ENCODE measurements at regions not wholly inside any gene's neighbourhood (a gene's known extent, or its start where the extent isn't known, plus 50 kb on each side); places are given as distances from the start of the nearest gene placed in this dataset.

DNA sequence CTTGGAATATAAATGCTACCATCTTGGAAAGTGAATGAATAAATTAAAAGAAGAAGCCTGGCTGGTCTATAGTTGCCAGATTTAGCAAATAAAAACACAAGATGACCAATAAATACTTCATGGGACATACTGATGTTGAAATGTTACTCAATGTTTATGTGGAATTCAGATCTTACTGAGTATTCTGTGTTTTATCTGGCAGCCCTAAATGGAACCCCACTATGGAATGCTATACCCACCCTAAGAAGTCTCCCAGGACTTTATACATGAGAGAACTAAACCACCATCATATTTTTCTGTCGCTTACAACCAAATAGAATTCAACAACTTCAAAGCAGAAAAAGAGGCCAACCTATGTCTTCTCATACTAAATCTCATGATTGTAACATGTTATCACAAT lies 177.6 kb upstream of the HMCN1 start:
- 5% methylated on average over 1 of the region's 1 CpG for WGBS (ENCODE audit: low lambda C conversion rate)
- Histone ChIP-seq H2AFZ (ENCODE audit: low read length) (no peak overlapping the region), H3K4me2 (ENCODE audit: low read depth, low read length) (no peak overlapping the region), H3K79me2 (ENCODE audit: insufficient read depth, low read length) (no peaks in the 10 kb centered on the region), H3K9ac (ENCODE audit: insufficient read depth, low read depth, low read length) (no peak overlapping the region), H3K4me1 (ENCODE audit: insufficient read depth, low read length) (no peaks in the 10 kb centered on the region), H3K4me3 (replicated peaks in 1 of 3; ENCODE audit: insufficient read depth in 1 of 3, low read depth in 2 of 3, low read length in 3 of 3) (no peak overlapping the region), H3K9me3 (ENCODE audit: low read length) (no peaks in the 10 kb centered on the region), H3K27ac (ENCODE audit: extremely low read length, insufficient read depth, low read length) (no peak overlapping the region), H3K36me3 (replicated peaks in 1 of 2; ENCODE audit: control insufficient read depth in 1 of 2, insufficient read depth in 2 of 2, low read length in 2 of 2) (no peaks in the 10 kb centered on the region), H4K20me1 (ENCODE audit: insufficient read depth, low read length) (no peaks in the 10 kb centered on the region), H3K27me3 (ENCODE audit: control insufficient read depth in 1 of 2, insufficient read depth in 2 of 2, low read length in 2 of 2) (no peaks in the 10 kb centered on the region; a peak in 1 of 5 replicates)
- BruUV-seq (replicated peaks), result no TSS peak
- in situ Hi-C loops (cut with HindIII; ENCODE audit: extremely low pct_ligation_motif_present, low pct_unique_long_range_greater_than_20kb), result no loop called here
- ATAC-seq (no peak), FAIRE-seq (no peak), DNase-seq (ENCODE audit: low spot score) (no peak)
- intact Hi-C loops (cut with micrococcal nuclease; ENCODE audit: unreplicated experiment), result no loop called here
- POLR2A ChIA-PET, result no interaction called here
- CTCF ChIA-PET (ENCODE audit: low intra/inter-chr PET ratio, low total read pairs), result no interaction called here
- TF ChIP-seq ZFY (CRISPR knock-in tag; IDR thresholded peaks at IDR 0.05) (no peak), KLF16 (CRISPR knock-in tag; IDR thresholded peaks at IDR 0.05) (no peak), ZNF839 (CRISPR knock-in tag; IDR thresholded peaks at IDR 0.05; ENCODE audit: borderline replicate concordance) (no peak), STAT5B (CRISPR knock-in tag; IDR thresholded peaks at IDR 0.05) (no peak), SNAI1 (CRISPR knock-in tag; IDR thresholded peaks at IDR 0.05; ENCODE audit: borderline replicate concordance) (no peak), SSRP1 (CRISPR knock-in tag; IDR thresholded peaks at IDR 0.05) (no peak), RORA (CRISPR knock-in tag; IDR thresholded peaks at IDR 0.05) (no peak), MXD4 (CRISPR knock-in tag; IDR thresholded peaks at IDR 0.05) (no peak), TRIM24 (CRISPR knock-in tag; IDR thresholded peaks at IDR 0.05) (no peak), MBD4 (IDR thresholded peaks at IDR 0.05; ENCODE audit: borderline replicate concordance, low read length) (no peak), SRSF1 (optimal IDR thresholded peaks at IDR 0.05; ENCODE audit: low read depth, low read length) (no peak), SOX13 (IDR thresholded peaks at IDR 0.05) (no peak), SOX13 (CRISPR knock-in tag; conservative IDR thresholded peaks at IDR 0.05 in 1 of 2, IDR thresholded peaks at IDR 0.05 in 1 of 2) (no peak), ZNF446 (CRISPR knock-in tag; IDR thresholded peaks at IDR 0.05) (no peak)
- TF ChIP-seq, protein P1, sequence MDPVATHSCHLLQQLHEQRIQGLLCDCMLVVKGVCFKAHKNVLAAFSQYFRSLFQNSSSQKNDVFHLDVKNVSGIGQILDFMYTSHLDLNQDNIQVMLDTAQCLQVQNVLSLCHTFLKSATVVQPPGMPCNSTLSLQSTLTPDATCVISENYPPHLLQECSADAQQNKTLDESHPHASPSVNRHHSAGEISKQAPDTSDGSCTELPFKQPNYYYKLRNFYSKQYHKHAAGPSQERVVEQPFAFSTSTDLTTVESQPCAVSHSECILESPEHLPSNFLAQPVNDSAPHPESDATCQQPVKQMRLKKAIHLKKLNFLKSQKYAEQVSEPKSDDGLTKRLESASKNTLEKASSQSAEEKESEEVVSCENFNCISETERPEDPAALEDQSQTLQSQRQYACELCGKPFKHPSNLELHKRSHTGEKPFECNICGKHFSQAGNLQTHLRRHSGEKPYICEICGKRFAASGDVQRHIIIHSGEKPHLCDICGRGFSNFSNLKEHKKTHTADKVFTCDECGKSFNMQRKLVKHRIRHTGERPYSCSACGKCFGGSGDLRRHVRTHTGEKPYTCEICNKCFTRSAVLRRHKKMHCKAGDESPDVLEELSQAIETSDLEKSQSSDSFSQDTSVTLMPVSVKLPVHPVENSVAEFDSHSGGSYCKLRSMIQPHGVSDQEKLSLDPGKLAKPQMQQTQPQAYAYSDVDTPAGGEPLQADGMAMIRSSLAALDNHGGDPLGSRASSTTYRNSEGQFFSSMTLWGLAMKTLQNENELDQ (CRISPR knock-in tag; IDR thresholded peaks at IDR 0.05; ENCODE audit: borderline replicate concordance), result no peak
- TF ChIP-seq, protein P2, sequence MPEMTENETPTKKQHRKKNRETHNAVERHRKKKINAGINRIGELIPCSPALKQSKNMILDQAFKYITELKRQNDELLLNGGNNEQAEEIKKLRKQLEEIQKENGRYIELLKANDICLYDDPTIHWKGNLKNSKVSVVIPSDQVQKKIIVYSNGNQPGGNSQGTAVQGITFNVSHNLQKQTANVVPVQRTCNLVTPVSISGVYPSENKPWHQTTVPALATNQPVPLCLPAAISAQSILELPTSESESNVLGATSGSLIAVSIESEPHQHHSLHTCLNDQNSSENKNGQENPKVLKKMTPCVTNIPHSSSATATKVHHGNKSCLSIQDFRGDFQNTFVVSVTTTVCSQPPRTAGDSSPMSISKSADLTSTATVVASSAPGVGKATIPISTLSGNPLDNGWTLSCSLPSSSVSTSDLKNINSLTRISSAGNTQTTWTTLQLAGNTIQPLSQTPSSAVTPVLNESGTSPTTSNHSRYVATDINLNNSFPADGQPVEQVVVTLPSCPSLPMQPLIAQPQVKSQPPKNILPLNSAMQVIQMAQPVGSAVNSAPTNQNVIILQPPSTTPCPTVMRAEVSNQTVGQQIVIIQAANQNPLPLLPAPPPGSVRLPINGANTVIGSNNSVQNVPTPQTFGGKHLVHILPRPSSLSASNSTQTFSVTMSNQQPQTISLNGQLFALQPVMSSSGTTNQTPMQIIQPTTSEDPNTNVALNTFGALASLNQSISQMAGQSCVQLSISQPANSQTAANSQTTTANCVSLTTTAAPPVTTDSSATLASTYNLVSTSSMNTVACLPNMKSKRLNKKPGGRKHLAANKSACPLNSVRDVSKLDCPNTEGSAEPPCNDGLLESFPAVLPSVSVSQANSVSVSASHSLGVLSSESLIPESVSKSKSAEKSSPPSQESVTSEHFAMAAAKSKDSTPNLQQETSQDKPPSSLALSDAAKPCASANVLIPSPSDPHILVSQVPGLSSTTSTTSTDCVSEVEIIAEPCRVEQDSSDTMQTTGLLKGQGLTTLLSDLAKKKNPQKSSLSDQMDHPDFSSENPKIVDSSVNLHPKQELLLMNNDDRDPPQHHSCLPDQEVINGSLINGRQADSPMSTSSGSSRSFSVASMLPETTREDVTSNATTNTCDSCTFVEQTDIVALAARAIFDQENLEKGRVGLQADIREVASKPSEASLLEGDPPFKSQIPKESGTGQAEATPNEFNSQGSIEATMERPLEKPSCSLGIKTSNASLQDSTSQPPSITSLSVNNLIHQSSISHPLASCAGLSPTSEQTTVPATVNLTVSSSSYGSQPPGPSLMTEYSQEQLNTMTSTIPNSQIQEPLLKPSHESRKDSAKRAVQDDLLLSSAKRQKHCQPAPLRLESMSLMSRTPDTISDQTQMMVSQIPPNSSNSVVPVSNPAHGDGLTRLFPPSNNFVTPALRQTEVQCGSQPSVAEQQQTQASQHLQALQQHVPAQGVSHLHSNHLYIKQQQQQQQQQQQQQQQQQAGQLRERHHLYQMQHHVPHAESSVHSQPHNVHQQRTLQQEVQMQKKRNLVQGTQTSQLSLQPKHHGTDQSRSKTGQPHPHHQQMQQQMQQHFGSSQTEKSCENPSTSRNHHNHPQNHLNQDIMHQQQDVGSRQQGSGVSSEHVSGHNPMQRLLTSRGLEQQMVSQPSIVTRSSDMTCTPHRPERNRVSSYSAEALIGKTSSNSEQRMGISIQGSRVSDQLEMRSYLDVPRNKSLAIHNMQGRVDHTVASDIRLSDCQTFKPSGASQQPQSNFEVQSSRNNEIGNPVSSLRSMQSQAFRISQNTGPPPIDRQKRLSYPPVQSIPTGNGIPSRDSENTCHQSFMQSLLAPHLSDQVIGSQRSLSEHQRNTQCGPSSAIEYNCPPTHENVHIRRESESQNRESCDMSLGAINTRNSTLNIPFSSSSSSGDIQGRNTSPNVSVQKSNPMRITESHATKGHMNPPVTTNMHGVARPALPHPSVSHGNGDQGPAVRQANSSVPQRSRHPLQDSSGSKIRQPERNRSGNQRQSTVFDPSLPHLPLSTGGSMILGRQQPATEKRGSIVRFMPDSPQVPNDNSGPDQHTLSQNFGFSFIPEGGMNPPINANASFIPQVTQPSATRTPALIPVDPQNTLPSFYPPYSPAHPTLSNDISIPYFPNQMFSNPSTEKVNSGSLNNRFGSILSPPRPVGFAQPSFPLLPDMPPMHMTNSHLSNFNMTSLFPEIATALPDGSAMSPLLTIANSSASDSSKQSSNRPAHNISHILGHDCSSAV (CRISPR knock-in tag; IDR thresholded peaks at IDR 0.05; ENCODE audit: borderline replicate concordance), result no peak
